ENCODE measurements at regions not wholly inside any gene's neighbourhood (a gene's known extent, or its start where the extent isn't known, plus 50 kb on each side); places are given as distances from the start of the nearest gene placed in this dataset.

DNA sequence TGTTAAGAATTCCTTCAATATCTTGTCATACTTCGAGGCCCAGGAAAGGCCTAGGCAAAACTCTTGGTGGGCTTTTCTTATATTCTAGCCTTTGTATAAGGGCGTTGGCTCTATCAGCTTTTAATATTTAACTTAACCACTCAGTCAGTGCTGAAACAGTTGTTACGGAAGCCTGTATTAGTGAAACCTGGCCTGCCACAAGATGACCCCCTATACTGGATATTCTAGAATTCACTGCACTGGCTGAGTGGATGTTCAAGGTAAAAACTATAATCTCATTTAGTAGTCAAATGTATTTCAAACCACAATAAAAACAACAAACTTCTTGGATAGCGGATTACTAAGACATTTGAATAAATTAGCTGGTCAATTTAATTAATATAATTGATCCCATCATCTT is 91.7 kb upstream of the HNMT start:
- ChIA-PET CTCF (no interaction called here), POLR2A (no interaction called here)
- no peak for DNase-seq (ENCODE audit: extremely low spot score)
- TF ChIP-seq CTBP1 (IDR thresholded peaks at IDR 0.05; ENCODE audit: borderline replicate concordance) (no peak), L3MBTL2 (conservative IDR thresholded peaks at IDR 0.05) (no peak), FOXM1 (IDR thresholded peaks at IDR 0.05; ENCODE audit: borderline replicate concordance) (no peak), FOXK2 (IDR thresholded peaks at IDR 0.05) (no peak), SUZ12 (IDR thresholded peaks at IDR 0.05) (no peak), LEF1 (IDR thresholded peaks at IDR 0.05; ENCODE audit: borderline replicate concordance) (no peak), ELF4 (IDR thresholded peaks at IDR 0.05) (no peak), FOXA1 (IDR thresholded peaks at IDR 0.05) (no peak)

DNA sequence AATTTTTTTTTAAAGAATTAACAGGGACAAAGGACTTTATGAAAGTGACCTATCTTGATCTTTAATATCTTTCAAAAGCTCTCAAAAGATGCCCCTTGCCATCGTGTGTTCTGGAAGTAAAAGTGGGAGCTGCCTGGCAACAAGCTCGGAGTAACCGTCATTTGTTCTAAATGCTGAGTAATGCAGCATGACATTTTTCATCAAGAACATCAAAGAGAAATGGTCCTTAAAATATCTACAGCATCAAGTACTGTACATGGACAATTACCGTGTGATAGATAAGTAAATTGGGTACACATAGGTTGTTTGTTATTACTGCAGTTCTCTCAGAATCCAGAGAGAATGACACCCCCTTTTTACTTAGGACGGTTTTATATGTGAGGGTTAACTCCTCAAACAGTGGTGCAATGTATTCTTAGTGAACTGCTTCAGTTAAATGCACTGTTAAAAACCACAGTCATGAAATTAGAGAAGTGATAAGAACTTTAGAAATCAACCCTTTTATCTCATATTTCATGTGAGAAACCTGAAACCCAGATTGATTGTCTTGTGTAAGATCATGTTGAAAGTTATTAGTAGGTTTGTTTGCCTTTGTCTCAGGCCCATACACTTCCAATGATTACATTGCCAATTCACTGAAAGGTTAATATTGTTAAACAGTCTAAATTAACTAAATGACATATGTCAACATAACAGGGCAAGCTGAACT is 90.6 kb upstream of the HNMT start:
- TF ChIP-seq ELF4 (IDR thresholded peaks at IDR 0.05) (no peak), ARNT (IDR thresholded peaks at IDR 0.05) (no peak), CTBP1 (IDR thresholded peaks at IDR 0.05; ENCODE audit: borderline replicate concordance) (no peak), TARDBP (IDR thresholded peaks at IDR 0.05) (no peak), L3MBTL2 (conservative IDR thresholded peaks at IDR 0.05) (no peak), BHLHE40 (IDR thresholded peaks at IDR 0.05; ENCODE audit: borderline replicate concordance) (no peak), HDGF (IDR thresholded peaks at IDR 0.05; ENCODE audit: borderline replicate concordance) (no peak), ZNF384 (IDR thresholded peaks at IDR 0.05) (no peak), FOXA1 (IDR thresholded peaks at IDR 0.05) (no peak), PKNOX1 (IDR thresholded peaks at IDR 0.05) (no peak), NFRKB (IDR thresholded peaks at IDR 0.05) (no peak), FOXM1 (IDR thresholded peaks at IDR 0.05; ENCODE audit: borderline replicate concordance) (no peak)
- ChIA-PET POLR2A (no interaction called here), CTCF (interaction anchor here (0.7 to 1.2 kb wide), 2 partner anchors 10 to 15 kb away, joined by 3 read pairs; no protein-coding TSS in a partner anchor)
- no peak for DNase-seq (ENCODE audit: extremely low spot score)

DNA sequence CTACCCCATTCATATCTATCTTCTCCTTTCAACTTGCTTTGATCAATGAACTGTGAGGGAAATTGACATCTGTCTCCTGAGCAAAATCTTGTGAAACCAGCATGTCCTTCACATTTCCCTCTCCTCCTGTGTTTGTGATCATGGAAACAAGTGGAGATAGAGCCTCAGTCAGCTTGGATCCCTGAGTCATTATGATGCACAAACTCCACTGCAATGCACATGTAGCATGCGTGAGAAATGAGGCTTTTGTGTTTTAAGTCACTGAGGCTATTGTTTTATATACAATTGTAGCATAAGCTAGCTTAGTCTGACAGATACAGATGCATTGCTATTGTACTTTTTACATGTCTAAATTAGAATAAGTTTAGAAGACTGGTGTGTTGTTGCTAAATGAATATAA is 85.2 kb upstream of the HNMT start:
- ChIA-PET CTCF (no interaction called here), POLR2A (no interaction called here)
- TF ChIP-seq ZNF384 (IDR thresholded peaks at IDR 0.05) (no peak), HDGF (IDR thresholded peaks at IDR 0.05; ENCODE audit: borderline replicate concordance) (no peak), LEF1 (IDR thresholded peaks at IDR 0.05; ENCODE audit: borderline replicate concordance) (no peak), FOXM1 (IDR thresholded peaks at IDR 0.05; ENCODE audit: borderline replicate concordance) (no peak), FOXK2 (IDR thresholded peaks at IDR 0.05) (no peak), PKNOX1 (IDR thresholded peaks at IDR 0.05) (no peak), ARNT (IDR thresholded peaks at IDR 0.05) (no peak), NFRKB (IDR thresholded peaks at IDR 0.05) (no peak), ELF4 (IDR thresholded peaks at IDR 0.05) (no peak), FOXA1 (IDR thresholded peaks at IDR 0.05) (no peak), TARDBP (IDR thresholded peaks at IDR 0.05) (no peak), BHLHE40 (IDR thresholded peaks at IDR 0.05; ENCODE audit: borderline replicate concordance) (no peak), L3MBTL2 (conservative IDR thresholded peaks at IDR 0.05) (no peak), SP1 (IDR thresholded peaks at IDR 0.05) (no peak), CTBP1 (IDR thresholded peaks at IDR 0.05; ENCODE audit: borderline replicate concordance) (no peak), SUZ12 (IDR thresholded peaks at IDR 0.05) (no peak)
- no peak for DNase-seq (ENCODE audit: extremely low spot score)

GRCh38 chr2:137881711-137882110 is 82.6 kb upstream of the HNMT start:
- ChIA-PET CTCF (no interaction called here), POLR2A (no interaction called here)
- no peak for TF ChIP-seq SUZ12 (IDR thresholded peaks at IDR 0.05)
- no peak for TF ChIP-seq HDGF (IDR thresholded peaks at IDR 0.05; ENCODE audit: borderline replicate concordance)
- TF ChIP-seq NFRKB (IDR thresholded peaks at IDR 0.05) = no peak
- no peak for TF ChIP-seq FOXM1 (IDR thresholded peaks at IDR 0.05; ENCODE audit: borderline replicate concordance)
- TF ChIP-seq L3MBTL2 (conservative IDR thresholded peaks at IDR 0.05) = no peak
- TF ChIP-seq ELF4 (IDR thresholded peaks at IDR 0.05) = no peak
- no peak for TF ChIP-seq ZNF384 (IDR thresholded peaks at IDR 0.05)
- no peak for TF ChIP-seq PKNOX1 (IDR thresholded peaks at IDR 0.05)
- DNase-seq (ENCODE audit: extremely low spot score) = no peak

DNA sequence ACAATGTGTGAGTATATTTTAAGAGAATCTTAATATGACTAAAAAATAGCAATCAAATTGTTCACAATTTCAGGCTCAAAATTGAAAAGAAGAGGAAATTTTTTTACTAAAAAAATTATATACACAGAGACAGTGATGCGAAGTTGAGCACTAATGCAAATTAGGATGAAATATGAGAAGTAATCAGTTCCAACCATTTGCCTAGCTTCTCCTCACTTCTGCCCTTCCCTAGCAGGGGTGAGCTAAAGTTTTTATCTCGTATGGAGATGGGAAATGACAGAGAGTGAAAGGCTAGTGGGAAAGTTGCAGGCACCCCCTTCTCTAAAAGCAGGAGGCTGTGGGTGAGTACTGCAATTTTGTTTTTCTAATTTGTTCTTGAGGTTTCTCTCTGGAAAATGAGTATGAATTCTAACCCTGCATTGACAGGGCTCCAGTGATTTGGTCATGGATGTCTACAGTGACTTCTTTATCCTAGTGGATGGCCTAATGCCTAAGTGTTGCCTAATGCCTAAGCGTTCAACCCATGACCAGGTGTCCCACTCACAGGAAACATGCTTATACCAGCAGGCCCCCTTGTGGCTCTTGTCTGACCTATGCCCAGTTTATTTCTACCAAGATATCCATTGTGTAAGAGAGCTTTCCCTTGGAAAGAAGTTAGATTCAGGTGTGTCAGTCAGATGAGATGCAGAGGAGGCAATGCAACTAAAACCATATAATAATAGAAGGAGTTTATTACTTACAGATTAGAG is 78.0 kb upstream of the HNMT start:
- ChIA-PET POLR2A (no interaction called here), CTCF (interaction anchor here (0.7 to 1.1 kb wide), 2 partner anchors 8 to 47 kb away, joined by 3 to 4 read pairs; no protein-coding TSS in a partner anchor)
- TF ChIP-seq FOXK2 (IDR thresholded peaks at IDR 0.05) (no peak), LEF1 (IDR thresholded peaks at IDR 0.05; ENCODE audit: borderline replicate concordance) (no peak), PKNOX1 (IDR thresholded peaks at IDR 0.05) (no peak), TARDBP (IDR thresholded peaks at IDR 0.05) (no peak), ELF4 (IDR thresholded peaks at IDR 0.05) (no peak), BHLHE40 (IDR thresholded peaks at IDR 0.05; ENCODE audit: borderline replicate concordance) (no peak), CTBP1 (IDR thresholded peaks at IDR 0.05; ENCODE audit: borderline replicate concordance) (no peak), SUZ12 (IDR thresholded peaks at IDR 0.05) (no peak), FOXA1 (IDR thresholded peaks at IDR 0.05) (no peak), L3MBTL2 (conservative IDR thresholded peaks at IDR 0.05) (no peak), HDGF (IDR thresholded peaks at IDR 0.05; ENCODE audit: borderline replicate concordance) (no peak), ARNT (IDR thresholded peaks at IDR 0.05) (no peak), FOXM1 (IDR thresholded peaks at IDR 0.05; ENCODE audit: borderline replicate concordance) (no peak), SP1 (IDR thresholded peaks at IDR 0.05) (no peak), ZNF384 (IDR thresholded peaks at IDR 0.05) (no peak), NFRKB (IDR thresholded peaks at IDR 0.05) (no peak)
- DNase-seq (ENCODE audit: extremely low spot score) = no peak
